ENCODE measurements at regions not wholly inside any gene's neighbourhood (a gene's known extent, or its start where the extent isn't known, plus 50 kb on each side); places are given as distances from the start of the nearest gene placed in this dataset.
"Not testable (repeated sequence)": the region's sequence is repeated elsewhere in the genome, so short reads cannot be mapped to it uniquely, and the experiment has no call there.

DNA sequence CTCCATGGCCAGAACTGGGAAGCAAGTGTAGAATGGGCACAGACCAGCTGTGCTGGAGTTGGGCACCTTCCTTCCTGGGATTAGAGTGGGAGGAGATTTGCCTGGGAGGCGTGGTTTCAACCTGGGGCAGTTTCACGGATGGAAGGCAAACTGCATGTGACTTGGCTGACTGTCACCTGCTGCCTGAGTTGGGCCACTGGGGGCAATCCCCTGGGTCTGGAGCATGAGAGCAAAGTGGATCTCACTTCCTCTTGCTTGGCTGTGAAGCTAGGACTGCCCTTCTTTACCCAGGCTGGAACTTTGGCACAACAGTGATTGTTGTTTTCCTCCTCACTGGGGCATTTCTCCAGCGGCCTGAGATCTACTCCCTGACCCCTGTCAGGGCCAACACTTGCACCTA is 1247.0 kb upstream of the EPHA6 start:
- FAIRE-seq (no peak), DNase-seq (ENCODE audit: insufficient read length, low spot score) (no peak)
- TF ChIP-seq, protein P1, sequence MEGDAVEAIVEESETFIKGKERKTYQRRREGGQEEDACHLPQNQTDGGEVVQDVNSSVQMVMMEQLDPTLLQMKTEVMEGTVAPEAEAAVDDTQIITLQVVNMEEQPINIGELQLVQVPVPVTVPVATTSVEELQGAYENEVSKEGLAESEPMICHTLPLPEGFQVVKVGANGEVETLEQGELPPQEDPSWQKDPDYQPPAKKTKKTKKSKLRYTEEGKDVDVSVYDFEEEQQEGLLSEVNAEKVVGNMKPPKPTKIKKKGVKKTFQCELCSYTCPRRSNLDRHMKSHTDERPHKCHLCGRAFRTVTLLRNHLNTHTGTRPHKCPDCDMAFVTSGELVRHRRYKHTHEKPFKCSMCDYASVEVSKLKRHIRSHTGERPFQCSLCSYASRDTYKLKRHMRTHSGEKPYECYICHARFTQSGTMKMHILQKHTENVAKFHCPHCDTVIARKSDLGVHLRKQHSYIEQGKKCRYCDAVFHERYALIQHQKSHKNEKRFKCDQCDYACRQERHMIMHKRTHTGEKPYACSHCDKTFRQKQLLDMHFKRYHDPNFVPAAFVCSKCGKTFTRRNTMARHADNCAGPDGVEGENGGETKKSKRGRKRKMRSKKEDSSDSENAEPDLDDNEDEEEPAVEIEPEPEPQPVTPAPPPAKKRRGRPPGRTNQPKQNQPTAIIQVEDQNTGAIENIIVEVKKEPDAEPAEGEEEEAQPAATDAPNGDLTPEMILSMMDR (IDR thresholded peaks at IDR 0.05; ENCODE audit: insufficient read depth, missing control alignments), result no peak

DNA sequence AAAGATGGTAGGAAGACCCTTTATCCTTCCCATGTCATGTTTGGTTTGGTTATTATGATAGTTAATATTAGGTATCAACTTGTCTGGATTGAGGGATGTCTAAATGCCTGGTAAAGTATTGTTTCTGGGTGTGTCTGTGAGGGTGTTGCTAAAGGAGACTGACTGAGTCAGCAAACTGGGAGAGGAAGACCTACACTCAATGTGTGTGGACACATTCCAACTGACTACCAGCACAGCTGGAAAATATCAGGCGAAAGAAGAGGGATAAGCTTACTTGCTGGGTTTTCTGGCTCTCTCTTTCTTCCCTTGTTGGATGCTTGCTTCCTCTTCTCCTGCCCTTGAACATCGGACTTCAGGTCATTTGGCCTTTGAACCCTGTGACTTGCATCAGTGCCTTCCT is 1227.6 kb upstream of the EPHA6 start:
- no peak for FAIRE-seq
- TF ChIP-seq, protein P1 (IDR thresholded peaks at IDR 0.05; ENCODE audit: insufficient read depth, missing control alignments), result no peak
- DNase-seq (ENCODE audit: insufficient read length, low spot score), result no peak

DNA sequence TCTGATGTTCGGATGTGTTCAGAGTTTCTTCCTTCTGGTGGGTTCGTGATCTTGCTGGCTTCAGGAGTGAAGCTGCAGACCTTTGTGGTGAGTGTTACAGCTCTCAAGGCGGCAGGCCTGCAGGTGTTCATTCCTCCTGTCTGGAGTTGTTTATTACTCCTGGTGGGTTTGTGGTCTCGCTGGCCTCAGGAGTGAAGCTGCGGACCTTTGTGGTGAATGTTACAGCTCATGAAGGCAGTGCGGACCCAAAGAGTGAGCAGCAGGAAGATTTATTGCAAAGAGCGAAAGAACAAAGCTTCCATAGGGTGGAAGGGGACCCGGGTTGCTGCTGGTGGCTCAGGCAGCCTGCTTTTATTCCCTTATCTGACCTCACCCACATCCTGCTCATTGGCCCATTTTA is 1226.8 kb upstream of the EPHA6 start:
- not testable (repeated sequence) for FAIRE-seq; DNase-seq (ENCODE audit: insufficient read length, low spot score)

DNA sequence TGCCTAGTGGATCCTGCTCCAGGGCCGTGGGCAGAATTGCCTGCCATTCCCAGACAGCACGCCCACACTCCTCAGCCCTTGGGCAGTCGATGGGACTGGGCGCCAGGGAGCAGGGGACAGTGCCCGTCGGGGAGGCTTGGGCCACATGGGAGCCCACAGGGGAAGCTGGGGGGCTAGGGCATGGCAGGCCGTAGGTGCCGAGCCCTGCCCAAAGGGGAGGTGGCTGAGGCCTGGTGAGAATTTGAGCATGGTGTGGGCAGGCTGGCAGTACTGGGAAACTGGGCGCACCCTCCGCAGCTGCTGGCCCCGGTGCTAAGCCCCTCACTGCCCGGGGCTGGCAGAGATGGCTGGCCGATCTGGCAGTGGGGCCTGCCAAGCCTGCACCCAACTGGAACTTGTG is 1225.9 kb upstream of the EPHA6 start:
- FAIRE-seq, result no peak
- TF ChIP-seq, protein P1 (IDR thresholded peaks at IDR 0.05; ENCODE audit: insufficient read depth, missing control alignments), result no peak
- no peak for DNase-seq (ENCODE audit: insufficient read length, low spot score)

- FAIRE-seq (no peak), DNase-seq (ENCODE audit: insufficient read length, low spot score) (no peak)
- TF ChIP-seq, protein P1 (IDR thresholded peaks at IDR 0.05; ENCODE audit: insufficient read depth, missing control alignments), result no peak
Observed at GRCh38 chr3:95595416-95596075, 1218.8 kb upstream of the EPHA6 start.

DNA sequence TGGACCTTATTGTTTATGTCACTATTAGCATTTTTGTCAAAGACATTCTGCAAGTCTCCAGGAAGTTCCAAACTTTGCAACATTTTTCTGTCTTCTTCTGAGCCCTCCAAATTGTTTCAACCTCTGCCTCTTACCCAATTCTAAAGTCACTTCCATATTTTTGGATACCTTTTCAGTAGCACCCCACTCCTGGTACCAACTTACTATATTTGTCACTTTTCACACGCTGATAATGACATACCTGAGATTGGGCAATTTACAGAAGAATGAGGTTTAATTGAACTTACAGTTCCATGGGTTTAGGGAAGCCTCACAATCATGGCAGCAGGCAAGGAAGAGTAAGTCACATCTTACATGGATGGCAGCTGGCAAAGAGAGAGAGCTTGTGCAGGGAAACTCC is 1206.5 kb upstream of the EPHA6 start:
- FAIRE-seq, result no peak
- no peak for DNase-seq (ENCODE audit: insufficient read length, low spot score)
- TF ChIP-seq, protein P1 (IDR thresholded peaks at IDR 0.05; ENCODE audit: insufficient read depth, missing control alignments), result no peak

GRCh38 chr3:95609411-95609810 is 1205.0 kb upstream of the EPHA6 start:
- FAIRE-seq, result no peak
- TF ChIP-seq, protein P1 (IDR thresholded peaks at IDR 0.05; ENCODE audit: insufficient read depth, missing control alignments), result no peak

GRCh38 chr3:95612611-95613010 is 1201.8 kb upstream of the EPHA6 start:
- FAIRE-seq (no peak), DNase-seq (ENCODE audit: insufficient read length, low spot score) (no peak)
- TF ChIP-seq, protein P1 (IDR thresholded peaks at IDR 0.05; ENCODE audit: insufficient read depth, missing control alignments), result no peak

More at GRCh38 chr3:95609411-95609810, 1205.0 kb upstream of the EPHA6 start:
- DNase-seq (ENCODE audit: insufficient read length, low spot score), result no peak
